ENCODE measurements at regions not wholly inside any gene's neighbourhood (a gene's known extent, or its start where the extent isn't known, plus 50 kb on each side); places are given as distances from the start of the nearest gene placed in this dataset.

DNA sequence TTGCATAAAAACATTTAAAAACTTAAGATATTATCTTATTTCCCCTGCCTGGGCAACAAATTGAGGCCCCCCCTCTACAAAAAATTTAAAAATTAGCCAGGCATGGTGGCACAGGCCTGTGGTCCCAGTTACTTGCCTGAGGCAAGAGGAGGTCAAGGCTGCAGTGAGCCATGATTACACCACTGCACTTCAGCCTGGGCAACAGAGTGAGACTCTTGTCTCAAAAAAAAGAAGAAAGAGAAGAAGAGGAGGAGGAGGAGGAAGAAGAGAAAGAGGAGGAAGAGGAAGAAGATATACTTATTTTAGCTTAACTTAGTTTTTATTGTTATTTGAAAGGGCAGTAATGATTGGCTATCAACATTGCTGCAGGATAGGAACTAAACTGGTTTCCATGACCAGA, 73.8 kb upstream of the IPO9 start:
- intact Hi-C loops (cut with DNase I): no loop called here
- DNase-seq (no peak), ATAC-seq (no peak)
- TF ChIP-seq, protein P1, sequence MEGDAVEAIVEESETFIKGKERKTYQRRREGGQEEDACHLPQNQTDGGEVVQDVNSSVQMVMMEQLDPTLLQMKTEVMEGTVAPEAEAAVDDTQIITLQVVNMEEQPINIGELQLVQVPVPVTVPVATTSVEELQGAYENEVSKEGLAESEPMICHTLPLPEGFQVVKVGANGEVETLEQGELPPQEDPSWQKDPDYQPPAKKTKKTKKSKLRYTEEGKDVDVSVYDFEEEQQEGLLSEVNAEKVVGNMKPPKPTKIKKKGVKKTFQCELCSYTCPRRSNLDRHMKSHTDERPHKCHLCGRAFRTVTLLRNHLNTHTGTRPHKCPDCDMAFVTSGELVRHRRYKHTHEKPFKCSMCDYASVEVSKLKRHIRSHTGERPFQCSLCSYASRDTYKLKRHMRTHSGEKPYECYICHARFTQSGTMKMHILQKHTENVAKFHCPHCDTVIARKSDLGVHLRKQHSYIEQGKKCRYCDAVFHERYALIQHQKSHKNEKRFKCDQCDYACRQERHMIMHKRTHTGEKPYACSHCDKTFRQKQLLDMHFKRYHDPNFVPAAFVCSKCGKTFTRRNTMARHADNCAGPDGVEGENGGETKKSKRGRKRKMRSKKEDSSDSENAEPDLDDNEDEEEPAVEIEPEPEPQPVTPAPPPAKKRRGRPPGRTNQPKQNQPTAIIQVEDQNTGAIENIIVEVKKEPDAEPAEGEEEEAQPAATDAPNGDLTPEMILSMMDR (IDR thresholded peaks at IDR 0.05): no peak
- Histone ChIP-seq H3K36me3 (no peaks in the 10 kb centered on the region), H3K27ac (peak overlapping the region in 3 of 10 donors; percentile 40 to 97 (median 51)), H3K27me3 (no peaks in the 10 kb centered on the region), H3K4me1 (peaks cover 18 to 100% (median 97%) of the 10 kb centered on the region in 9 donors), H3K9me3 (no peaks in the 10 kb centered on the region), H3K4me3 (no peak overlapping the region)

DNA sequence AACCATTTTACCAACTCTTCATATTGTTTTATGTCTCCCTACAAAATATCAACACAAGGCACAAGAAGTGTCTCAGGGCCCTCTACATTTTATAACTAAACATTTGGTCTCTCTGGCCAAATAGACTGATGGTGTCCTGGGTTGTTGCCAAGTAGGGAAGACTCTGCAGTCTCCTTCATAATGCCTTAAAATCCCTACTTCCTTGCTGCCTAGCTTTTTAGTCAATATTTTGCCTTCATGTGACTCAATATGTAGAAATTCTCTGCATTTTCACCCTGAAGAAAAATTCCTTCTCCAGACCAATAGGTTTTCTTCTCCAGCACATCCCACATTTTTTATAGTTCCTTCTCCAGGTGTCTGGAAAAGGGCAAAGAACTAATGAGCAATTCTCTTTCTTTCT, 72.6 kb upstream of the IPO9 start:
- intact Hi-C loops (cut with DNase I): no loop called here

DNA sequence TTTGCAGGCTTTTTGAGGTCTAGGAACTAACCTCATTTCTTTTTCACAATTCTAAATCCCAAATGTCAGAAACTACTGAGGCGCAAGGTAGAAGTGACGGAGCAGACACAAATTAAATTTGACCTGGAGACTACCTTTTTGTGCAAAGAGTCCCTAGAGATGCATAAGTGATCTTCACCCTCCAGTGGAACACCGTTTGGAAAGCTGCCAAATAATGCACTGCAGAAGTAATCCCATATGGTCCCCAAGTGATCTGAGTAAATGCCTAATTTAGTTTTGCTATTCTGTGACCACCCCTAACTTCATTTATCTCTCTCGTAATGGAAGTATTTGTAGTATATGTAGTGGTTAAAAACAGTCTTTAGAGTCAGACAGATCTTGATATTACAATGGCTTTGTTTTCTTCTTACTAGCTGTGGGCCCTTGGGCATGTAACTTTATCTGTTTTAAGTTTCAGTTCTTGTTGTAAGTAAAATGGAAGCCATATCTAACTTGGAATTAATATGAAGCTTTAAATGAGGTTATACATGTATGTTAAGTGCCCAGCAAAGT, 70.4 kb upstream of the IPO9 start:
- TF ChIP-seq, protein P1 (IDR thresholded peaks at IDR 0.05): no peak
- peaks cover 14 to 100% (median 96%) of the 10 kb centered on the region in 9 donors for H3K4me1 ChIP-seq
- 69% methylated on average over 4 of the region's 4 CpGs for WGBS, 2 donors

More for the DNA sequence above, 72.6 kb upstream of the IPO9 start:
- Histone ChIP-seq H3K36me3 (no peaks in the 10 kb centered on the region), H3K27ac (peak overlapping the region in 5 of 10 donors; percentile 5 to 97 (median 40)), H3K27me3 (no peaks in the 10 kb centered on the region), H3K9me3 (no peaks in the 10 kb centered on the region), H3K4me3 (no peak overlapping the region), H3K4me1 (peaks cover 16 to 100% (median 96%) of the 10 kb centered on the region in 9 donors)
- TF ChIP-seq, protein P1 (IDR thresholded peaks at IDR 0.05): no peak
- DNase-seq: no peak
- ATAC-seq: no peak

DNA sequence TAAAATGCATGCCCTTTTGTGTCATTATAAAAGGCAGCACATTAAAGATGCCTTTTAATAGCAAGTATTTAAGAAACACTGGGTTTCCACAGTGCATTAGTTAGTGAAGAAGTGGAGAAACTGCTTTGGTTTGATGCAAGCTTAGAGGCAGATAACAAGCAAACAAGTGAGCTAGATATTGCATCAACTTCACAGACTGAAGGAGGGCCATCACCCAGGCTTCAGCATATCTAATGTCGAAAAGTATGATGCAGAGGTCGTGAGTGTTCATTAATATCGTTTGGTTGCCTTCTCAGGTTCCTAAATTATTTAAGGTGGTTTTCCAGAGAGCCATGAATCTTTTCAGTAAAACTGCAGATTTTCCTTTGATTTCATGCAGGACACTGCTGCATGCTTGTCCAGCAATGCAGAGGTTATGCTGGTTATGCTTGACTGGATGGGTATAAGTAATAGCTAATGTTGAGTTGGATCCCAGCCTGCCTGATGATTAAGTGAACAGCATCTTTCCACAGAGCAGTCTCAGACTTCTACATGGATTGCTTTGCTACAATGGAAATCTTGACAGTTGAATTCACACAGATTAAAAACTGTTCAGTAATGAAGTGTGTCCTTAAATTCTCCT, 69.7 kb upstream of the IPO9 start:
- TF ChIP-seq, protein P1 (IDR thresholded peaks at IDR 0.05): no peak
- 48% methylated on average over 3 of the region's 3 CpGs for WGBS, 2 donors
- H3K9me3 ChIP-seq: no peaks in the 10 kb centered on the region
- peaks cover 20 to 100% (median 96%) of the 10 kb centered on the region in 9 donors for H3K4me1 ChIP-seq
- H3K27me3 ChIP-seq: no peaks in the 10 kb centered on the region
- DNase-seq: no peak
- intact Hi-C loops (cut with DNase I): no loop called here
- peak in 1 of 8 donors; percentile 35 for ATAC-seq
- H3K4me3 ChIP-seq: no peak overlapping the region
- no peaks in the 10 kb centered on the region for H3K36me3 ChIP-seq
- peak overlapping the region in 6 of 10 donors; percentile 14 to 70 (median 33) for H3K27ac ChIP-seq

More for the DNA sequence above, 70.4 kb upstream of the IPO9 start:
- Histone ChIP-seq H3K27me3 (no peaks in the 10 kb centered on the region), H3K4me3 (no peak overlapping the region), H3K36me3 (no peaks in the 10 kb centered on the region), H3K9me3 (no peaks in the 10 kb centered on the region), H3K27ac (peak overlapping the region in 2 of 10 donors; percentile 22 to 97)
- intact Hi-C loops (cut with DNase I): no loop called here
- no peak for ATAC-seq
- no peak for DNase-seq

Data from heart right ventricle (tissue), 16 donors.